CD4-positive, alpha-beta T cell treated with Interleukin-6 at 100 ng/mL for 8 hours (primary cell): ENCODE measurements at regions not wholly inside any gene's neighbourhood (a gene's known extent, or its start where the extent isn't known, plus 50 kb on each side); places are given as distances from the start of the nearest gene placed in this dataset.

Experiments used
- DNase-seq: peaks from one replicate; pipeline ENCODE4 v3.0.0-alpha.2; 2020; ENCODE audit warnings: mixed read lengths, low spot score

DNA sequence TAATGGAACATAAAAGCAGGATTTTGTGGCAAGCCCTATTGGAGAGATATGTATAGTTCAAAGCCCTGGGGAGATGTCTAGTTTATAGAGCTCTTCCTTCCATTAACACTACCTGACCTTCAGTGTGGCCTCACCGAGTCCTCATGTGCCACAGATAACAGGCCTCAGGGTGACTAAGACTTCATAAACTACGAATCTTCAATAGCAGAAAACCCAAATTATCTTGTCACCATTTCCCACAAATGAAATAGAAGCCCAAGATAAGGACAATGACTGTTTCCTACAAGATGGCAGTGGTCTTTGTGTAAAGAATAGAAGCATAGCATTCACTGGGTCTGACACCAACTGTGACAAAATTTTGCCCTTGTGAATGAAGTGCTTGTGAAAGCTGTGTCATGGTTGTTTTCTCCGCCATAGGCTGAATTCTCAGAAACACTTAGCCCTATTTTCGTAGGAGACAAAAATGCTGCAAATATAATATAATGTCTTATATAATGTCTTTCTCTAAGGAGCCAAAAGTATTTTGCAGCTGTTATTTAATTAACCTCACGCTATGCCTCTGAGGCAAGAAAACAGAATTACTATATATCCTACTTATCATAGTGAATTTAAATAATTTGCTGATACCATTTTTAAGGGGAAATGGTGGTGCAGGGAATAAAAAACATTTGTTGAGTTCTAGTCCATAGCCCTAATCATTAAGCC is 136.7 kb upstream of the CWC22 start:
- no peak for DNase-seq

DNA sequence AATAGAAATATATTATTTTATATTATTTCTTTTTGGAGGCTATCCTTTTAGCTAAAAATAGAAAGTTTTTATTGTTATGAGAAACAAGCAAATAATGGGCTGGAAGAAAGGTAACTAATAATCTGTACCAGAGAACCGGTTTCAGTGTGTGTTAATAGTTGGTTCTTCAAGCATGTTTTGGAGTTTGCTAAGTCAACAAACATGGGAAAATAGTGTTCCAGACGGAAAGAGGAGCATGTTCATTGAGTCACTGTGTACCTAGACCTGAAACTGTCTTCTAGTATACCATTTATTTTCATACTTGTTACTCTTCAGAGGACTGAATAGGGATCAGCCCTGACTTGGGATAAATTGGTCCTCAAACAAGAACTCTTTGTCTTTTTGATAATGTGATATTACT is 134.5 kb upstream of the CWC22 start:
- no peak for DNase-seq

DNA sequence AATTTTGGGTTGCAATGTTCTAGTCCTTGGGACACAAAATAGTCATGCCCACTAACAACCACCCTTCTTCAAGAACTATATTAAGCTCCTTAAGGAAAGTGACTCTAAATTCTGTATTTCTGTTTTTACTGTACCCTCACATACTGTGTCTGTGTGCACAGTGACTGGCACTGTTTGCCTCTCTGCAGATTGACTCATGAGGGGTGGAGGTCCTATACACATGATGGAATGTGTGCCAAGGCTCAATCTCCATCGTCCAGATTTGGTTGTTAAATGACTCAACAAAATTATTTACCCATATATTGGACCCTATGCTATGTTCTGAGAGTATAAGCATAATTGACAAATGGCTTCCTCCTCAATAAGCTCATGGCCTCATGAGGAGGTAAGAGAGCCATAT is 126.6 kb upstream of the CWC22 start:
- DNase-seq, result no peak

- no peak for DNase-seq
Observed at GRCh38 chr2:180130403-180130802, 123.3 kb upstream of the CWC22 start.

DNA sequence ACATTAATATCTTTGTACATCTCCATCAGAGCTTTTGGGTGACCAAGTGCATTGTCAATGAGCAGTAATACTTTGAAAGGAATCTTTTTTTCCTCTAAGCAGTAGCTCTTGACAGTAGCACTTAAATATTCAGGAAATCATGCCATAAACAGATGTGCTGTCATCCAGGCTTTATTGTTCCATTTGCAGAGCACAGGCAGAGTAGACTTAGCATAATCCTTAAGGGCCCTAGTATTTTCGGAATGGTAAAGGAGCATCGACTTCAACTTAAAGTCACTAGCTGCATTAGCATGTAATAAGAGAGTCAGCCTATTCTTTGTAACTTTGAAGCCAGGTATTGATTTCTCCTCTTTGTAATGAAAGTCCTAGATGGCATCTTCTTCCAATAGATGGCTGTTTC is 121.8 kb upstream of the CWC22 start:
- DNase-seq, result no peak

- DNase-seq, result peak; percentile 27
Observed at GRCh38 chr2:180125245-180125962, 118.3 kb upstream of the CWC22 start.

GRCh38 chr2:180124273-180125139 is 117.4 kb upstream of the CWC22 start:
- DNase-seq, result peak; percentile 10

- DNase-seq, result no peak
Observed at GRCh38 chr2:180122874-180123273, 115.8 kb upstream of the CWC22 start.

- no peak for DNase-seq
Observed at GRCh38 chr2:180115675-180116074, 108.6 kb upstream of the CWC22 start.

- DNase-seq, result no peak
Observed at GRCh38 chr2:180115269-180115668, 108.2 kb upstream of the CWC22 start.

- no peak for DNase-seq
Observed at GRCh38 chr2:180111901-180112300, 104.8 kb upstream of the CWC22 start.

GRCh38 chr2:180110469-180110868 is 103.4 kb upstream of the CWC22 start:
- no peak for DNase-seq

- no peak for DNase-seq
Observed at GRCh38 chr2:180101846-180102245, 94.7 kb upstream of the CWC22 start.

- no peak for DNase-seq
Observed at GRCh38 chr2:180099308-180099707, 92.2 kb upstream of the CWC22 start.

GRCh38 chr2:180085144-180085543 is 78.0 kb upstream of the CWC22 start:
- DNase-seq, result no peak

DNA sequence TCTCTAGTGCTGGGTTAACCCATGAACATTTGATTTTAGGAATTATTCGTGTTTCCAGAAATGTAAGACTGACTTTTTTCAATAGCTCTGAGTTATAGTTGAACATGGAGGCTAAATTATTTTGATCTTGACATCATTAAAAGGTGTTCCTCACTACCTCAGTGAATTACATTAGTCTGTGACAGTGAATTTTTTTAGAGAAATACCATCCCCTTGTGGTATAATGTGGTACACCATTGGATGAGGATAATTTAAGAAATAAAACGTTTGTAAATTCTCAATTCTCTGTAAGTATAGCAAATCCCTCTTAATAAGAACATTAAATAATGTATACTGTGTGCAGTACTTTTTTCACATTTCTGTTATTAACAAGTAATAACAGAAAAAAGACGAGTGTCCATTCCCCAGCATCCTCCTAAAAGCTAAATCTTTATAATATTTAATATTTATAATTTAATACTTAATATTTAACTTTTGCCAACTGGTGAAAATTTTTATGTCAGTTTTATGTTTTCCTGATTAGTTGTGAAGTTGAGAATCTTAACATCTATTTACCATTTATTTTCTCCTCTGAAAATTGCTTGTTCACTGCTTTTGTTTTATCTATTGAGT is 70.3 kb upstream of the CWC22 start:
- DNase-seq, result no peak

- no peak for DNase-seq
Observed at GRCh38 chr2:180075870-180076269, 68.8 kb upstream of the CWC22 start.

DNA sequence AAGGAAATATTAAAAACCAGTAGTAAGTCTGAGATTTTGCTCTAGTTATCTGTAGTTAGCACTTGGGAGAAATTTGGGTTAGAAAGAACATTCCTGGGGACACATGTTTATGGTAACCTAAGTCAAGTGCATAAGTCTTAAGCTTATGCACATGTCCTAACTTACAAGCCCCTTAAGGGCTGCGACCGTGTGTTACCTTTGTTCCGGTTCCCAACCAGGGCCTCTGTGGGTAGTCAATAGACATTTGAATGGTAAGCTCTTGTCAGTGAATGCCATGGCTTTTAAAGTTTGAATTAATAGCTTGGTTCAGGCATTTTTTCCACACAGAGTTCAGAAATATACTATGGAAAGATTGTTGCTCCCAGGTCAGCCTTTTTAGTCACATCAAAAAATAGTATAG is 64.7 kb upstream of the CWC22 start:
- no peak for DNase-seq

DNA sequence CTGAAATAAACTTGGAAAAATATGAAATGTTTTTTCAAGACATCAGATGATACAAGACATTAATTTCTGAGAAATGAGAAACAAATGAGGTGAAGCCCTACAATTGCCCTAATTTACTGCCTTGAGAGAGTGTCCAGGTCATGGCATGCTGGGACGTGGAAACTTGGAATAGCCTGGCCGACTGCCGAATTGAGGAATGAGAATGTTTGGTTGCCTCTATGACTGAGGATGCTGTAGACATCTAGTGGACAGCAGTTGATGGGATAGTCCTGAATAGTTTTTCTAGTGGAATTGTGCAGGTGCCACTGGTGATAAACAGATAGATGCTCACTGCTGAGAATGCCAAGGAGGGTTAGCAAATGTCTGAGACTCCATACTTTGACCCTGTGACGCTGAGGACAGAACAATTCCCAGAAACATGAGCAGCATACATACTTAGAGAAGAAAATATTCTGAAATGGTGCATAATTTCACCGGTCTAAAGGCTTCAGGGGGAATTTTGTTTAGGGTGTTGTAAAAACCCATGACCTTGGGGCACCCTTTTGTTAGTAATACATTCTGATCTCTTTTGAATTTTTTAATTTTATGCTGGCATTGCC is 56.5 kb upstream of the CWC22 start:
- no peak for DNase-seq

GRCh38 chr2:180062178-180062577 is 55.1 kb upstream of the CWC22 start:
- DNase-seq, result no peak

DNA sequence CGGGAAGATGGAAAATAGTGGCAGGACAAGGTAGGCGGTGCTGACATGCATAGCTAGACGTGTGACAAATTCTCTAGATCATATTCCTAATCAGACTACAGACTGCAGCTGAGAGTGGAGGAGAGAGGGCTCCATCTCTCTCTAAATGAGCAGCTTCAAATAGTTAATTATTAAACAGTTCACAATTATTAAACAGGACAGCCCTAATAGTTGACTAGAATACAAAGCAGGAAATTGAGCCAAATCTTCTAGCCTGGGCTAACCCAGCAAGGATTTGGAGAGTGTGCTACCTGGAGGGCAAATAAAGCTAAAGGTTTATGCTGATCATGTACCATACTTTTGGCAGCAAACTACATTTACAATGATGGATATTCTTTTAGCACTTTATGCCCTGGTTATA is 54.4 kb upstream of the CWC22 start:
- DNase-seq, result no peak

DNA sequence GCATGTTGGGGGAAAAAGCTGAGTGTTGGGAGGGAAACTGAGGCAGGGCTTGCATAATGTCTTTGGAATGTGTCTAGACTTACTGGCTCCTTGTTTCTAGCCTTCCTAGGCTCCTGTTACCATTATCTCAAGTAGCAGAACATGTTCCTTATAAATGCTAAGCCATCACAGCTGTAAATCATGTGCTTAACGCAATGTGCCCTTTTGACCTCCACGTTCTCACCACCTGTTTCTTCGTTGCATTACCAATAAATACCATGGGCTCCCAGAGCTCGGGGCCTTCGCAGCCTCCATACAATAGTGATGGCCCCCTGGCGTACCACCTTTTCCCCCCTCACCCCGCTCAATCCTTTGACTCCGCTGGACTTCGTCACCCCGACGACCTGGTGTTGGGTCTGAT is 54.0 kb upstream of the CWC22 start:
- DNase-seq, result no peak
